ENCODE measurements at regions not wholly inside any gene's neighbourhood (a gene's known extent, or its start where the extent isn't known, plus 50 kb on each side); places are given as distances from the start of the nearest gene placed in this dataset.

DNA sequence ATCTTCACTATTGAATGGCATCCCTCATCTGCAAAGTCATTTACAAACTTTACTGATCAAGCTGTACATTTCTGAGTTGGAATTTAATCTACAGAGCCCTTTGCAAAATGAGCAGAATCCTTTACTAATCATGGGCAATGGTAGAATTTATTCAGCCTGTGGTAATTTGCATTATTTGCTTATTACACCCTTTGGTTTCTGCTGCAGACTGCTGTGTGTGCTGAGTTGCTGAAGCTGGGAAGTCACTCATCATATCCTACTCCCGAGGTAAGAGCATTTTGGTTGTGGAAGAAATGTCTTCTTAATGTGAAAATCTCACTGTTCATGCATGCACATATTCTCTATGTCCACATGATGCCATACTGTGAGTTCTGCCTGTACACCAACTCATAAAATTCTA, 357.4 kb upstream of the SLC39A10 start:
- TF ChIP-seq, protein P1, sequence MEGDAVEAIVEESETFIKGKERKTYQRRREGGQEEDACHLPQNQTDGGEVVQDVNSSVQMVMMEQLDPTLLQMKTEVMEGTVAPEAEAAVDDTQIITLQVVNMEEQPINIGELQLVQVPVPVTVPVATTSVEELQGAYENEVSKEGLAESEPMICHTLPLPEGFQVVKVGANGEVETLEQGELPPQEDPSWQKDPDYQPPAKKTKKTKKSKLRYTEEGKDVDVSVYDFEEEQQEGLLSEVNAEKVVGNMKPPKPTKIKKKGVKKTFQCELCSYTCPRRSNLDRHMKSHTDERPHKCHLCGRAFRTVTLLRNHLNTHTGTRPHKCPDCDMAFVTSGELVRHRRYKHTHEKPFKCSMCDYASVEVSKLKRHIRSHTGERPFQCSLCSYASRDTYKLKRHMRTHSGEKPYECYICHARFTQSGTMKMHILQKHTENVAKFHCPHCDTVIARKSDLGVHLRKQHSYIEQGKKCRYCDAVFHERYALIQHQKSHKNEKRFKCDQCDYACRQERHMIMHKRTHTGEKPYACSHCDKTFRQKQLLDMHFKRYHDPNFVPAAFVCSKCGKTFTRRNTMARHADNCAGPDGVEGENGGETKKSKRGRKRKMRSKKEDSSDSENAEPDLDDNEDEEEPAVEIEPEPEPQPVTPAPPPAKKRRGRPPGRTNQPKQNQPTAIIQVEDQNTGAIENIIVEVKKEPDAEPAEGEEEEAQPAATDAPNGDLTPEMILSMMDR (IDR thresholded peaks at IDR 0.05; ENCODE audit: insufficient read depth, low read depth, low read length): no peak
- no peak overlapping the region for H3K4me3 ChIP-seq (ENCODE audit: low read depth, low read length)
- no peak for DNase-seq (ENCODE audit: low read depth)

DNA sequence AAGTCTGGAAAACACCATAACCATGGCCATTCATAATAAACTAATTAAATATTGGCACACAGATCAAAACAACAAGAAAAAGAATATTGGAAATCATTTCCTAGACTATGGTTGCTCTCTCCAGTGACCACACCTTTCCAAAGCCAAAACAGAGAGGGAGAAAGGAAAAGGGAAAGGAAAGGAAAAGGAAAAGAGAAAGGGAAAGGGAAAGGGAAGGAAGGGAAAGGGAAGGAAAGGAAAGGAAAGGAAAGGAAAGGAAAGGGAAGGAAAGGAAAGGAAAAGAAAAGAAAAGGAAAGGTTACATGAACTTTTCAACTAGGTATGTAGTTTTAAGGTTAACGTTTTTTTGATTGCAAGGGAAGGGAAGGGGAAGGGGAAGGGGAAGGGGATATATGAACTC, 360.5 kb upstream of the SLC39A10 start:
- DNase-seq (ENCODE audit: low read depth): no peak
- no peak overlapping the region for H3K4me3 ChIP-seq (ENCODE audit: low read depth, low read length)
- TF ChIP-seq, protein P1 (IDR thresholded peaks at IDR 0.05; ENCODE audit: insufficient read depth, low read depth, low read length): no peak

- DNase-seq (ENCODE audit: low read depth): no peak
- TF ChIP-seq, protein P1 (IDR thresholded peaks at IDR 0.05; ENCODE audit: insufficient read depth, low read depth, low read length): no peak
- H3K4me3 ChIP-seq (ENCODE audit: low read depth, low read length): no peak overlapping the region
These were observed 367.9 kb upstream of the SLC39A10 start for GRCh38 chr2:195289081-195289480.

GRCh38 chr2:195279840-195280427, 377.1 kb upstream of the SLC39A10 start:
- TF ChIP-seq, protein P1 (IDR thresholded peaks at IDR 0.05; ENCODE audit: insufficient read depth, low read depth, low read length): no peak
- no peak for DNase-seq (ENCODE audit: low read depth)
- no peak overlapping the region for H3K4me3 ChIP-seq (ENCODE audit: low read depth, low read length)

DNA sequence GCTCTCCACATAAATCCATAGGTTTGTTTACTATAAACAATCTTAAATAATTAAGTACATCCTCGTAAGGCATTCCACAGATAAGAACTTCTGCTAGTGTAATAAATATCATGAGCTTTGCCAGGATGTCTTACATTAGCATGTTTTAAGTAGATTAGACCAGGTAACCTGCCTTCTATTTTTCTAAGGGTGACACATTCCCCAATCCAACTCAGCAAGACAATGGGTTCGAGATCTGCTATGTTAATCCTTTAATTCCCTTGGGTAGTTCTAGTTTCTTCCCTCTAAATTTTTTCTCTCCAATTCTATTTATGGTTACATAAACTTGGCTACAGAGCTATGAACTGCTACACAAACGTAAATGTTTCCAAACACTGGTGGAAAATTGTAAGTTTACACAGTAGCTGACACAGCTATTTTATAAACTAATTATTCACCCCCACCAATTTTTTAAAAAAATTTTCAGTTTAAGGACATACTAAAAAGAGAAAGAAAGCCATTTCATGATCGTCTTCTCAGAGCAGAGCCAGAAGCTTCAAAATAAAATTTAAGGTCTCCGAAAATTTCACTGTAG, 386.5 kb upstream of the SLC39A10 start:
- TF ChIP-seq, protein P1 (IDR thresholded peaks at IDR 0.05; ENCODE audit: insufficient read depth, low read depth, low read length): no peak
- no peak overlapping the region for H3K4me3 ChIP-seq (ENCODE audit: low read depth, low read length)
- DNase-seq (ENCODE audit: low read depth): peak; percentile 3

DNA sequence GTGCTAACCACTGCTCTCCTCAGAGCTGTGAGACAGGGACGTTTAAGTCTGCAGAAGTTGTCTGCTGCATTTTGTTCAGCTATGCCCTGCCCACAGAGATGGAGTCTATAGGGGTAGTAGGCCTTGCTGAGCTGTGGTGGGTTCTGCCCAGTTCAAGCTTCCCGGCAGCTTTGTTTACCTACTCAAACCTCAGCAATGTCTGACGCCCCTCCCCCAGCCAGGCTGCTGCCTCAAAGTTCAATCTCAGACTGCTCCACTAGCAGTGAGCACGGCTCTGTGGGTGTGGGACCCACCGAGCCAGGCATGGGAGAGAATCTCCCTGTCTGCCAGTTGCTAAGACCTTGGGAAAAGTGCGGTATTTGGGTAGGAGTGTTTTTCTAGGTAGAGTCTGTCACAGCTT, 387.8 kb upstream of the SLC39A10 start:
- no peak for DNase-seq (ENCODE audit: low read depth)
- H3K4me3 ChIP-seq (ENCODE audit: low read depth, low read length): no peak overlapping the region
- TF ChIP-seq, protein P1 (IDR thresholded peaks at IDR 0.05; ENCODE audit: insufficient read depth, low read depth, low read length): no peak

DNA sequence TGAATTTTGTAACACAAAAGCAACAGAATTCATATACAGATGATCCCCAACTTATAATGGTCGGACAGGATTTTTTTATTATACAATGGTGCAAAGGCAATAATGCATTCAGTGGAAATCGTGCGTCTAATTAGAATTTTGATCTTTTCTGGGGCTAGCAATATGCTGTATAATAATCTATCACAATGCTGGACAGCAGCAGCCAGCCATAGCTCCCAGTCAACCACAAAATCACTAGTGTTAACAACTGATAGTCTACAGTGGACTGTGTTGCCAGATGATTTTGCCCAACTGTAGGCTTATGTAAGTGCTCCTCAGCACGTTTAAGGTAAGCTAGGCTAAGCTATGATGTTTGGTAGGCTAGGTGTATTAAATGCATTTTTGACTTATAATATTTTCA, 399.0 kb upstream of the SLC39A10 start:
- TF ChIP-seq, protein P1 (IDR thresholded peaks at IDR 0.05; ENCODE audit: insufficient read depth, low read depth, low read length): no peak
- no peak overlapping the region for H3K4me3 ChIP-seq (ENCODE audit: low read depth, low read length)
- DNase-seq (ENCODE audit: low read depth): no peak

Measured in fibroblast of villous mesenchyme (primary cell).